ENCODE measurements at regions not wholly inside any gene's neighbourhood (a gene's known extent, or its start where the extent isn't known, plus 50 kb on each side); places are given as distances from the start of the nearest gene placed in this dataset.

- Histone ChIP-seq H3K27me3 (ENCODE audit: control insufficient read depth, insufficient read depth, low read length, poor library complexity, severe bottlenecking) (no peaks in the 10 kb centered on the region), H3K4me3 (ENCODE audit: low read length) (no peak overlapping the region), H3K4me1 (ENCODE audit: control insufficient read depth, insufficient read depth, low read length) (no peaks in the 10 kb centered on the region), H3K9ac (ENCODE audit: extremely low read depth, low read length, poor library complexity, severe bottlenecking) (no peak overlapping the region), H3K36me3 (ENCODE audit: control insufficient read depth, insufficient read depth, low read length) (no peaks in the 10 kb centered on the region), H3K27ac (ENCODE audit: low read depth, low read length) (no peak overlapping the region), H3K9me3 (ENCODE audit: control insufficient read depth, low read length) (no peaks in the 10 kb centered on the region)
- Mint-ChIP-seq H3K9me3 (no peaks in the 10 kb centered on the region), H3K27me3 (ENCODE audit: insufficient read depth) (no peaks in the 10 kb centered on the region), H3K36me3 (ENCODE audit: low read depth) (no peaks in the 10 kb centered on the region), H3K27ac (no peak overlapping the region), H3K4me1 (no peaks in the 10 kb centered on the region), H3K4me3 (no peak overlapping the region)
- no peak for DNase-seq
- no peak for TF ChIP-seq CTCF (conservative IDR thresholded peaks at IDR 0.05)
These were observed 656.0 kb upstream of the NDST4 start for GRCh38 chr4:115769396-115769795.

- 83% methylated on average over 1 of the region's 1 CpG; no CpG with 5 or more reads in 1 of the 2 experiments for WGBS, 2 experiments (ENCODE audit: insufficient coverage in 1 of 2, insufficient read length in 1 of 2)
- no peak overlapping the region for H3K27ac ChIP-seq (ENCODE audit: low read depth, low read length)
- no peak for TF ChIP-seq CTCF (conservative IDR thresholded peaks at IDR 0.05)
- no peak overlapping the region for H3K9ac ChIP-seq (ENCODE audit: extremely low read depth, low read length, poor library complexity, severe bottlenecking)
- H3K9me3 ChIP-seq (ENCODE audit: control insufficient read depth, low read length): no peaks in the 10 kb centered on the region
- H3K27me3 ChIP-seq (ENCODE audit: control insufficient read depth, insufficient read depth, low read length, poor library complexity, severe bottlenecking): no peaks in the 10 kb centered on the region
- no peak overlapping the region for H3K4me3 ChIP-seq (ENCODE audit: low read length)
- no peaks in the 10 kb centered on the region for H3K4me1 ChIP-seq (ENCODE audit: control insufficient read depth, insufficient read depth, low read length)
- Mint-ChIP-seq H3K4me3 (no peak overlapping the region), H3K36me3 (ENCODE audit: low read depth) (no peaks in the 10 kb centered on the region), H3K4me1 (no peaks in the 10 kb centered on the region), H3K27me3 (ENCODE audit: insufficient read depth) (no peaks in the 10 kb centered on the region), H3K27ac (no peak overlapping the region), H3K9me3 (no peaks in the 10 kb centered on the region)
- DNase-seq: no peak
- no peaks in the 10 kb centered on the region for H3K36me3 ChIP-seq (ENCODE audit: control insufficient read depth, insufficient read depth, low read length)
These were observed 649.6 kb upstream of the NDST4 start for GRCh38 chr4:115763051-115763450.

GRCh38 chr4:115759231-115759630 is 645.8 kb upstream of the NDST4 start:
- H3K4me1 ChIP-seq (ENCODE audit: control insufficient read depth, insufficient read depth, low read length): no peaks in the 10 kb centered on the region
- H3K27me3 ChIP-seq (ENCODE audit: control insufficient read depth, insufficient read depth, low read length, poor library complexity, severe bottlenecking): no peaks in the 10 kb centered on the region
- Mint-ChIP-seq H3K9me3 (peaks cover 5% of the 10 kb centered on the region), H3K27ac (no peak overlapping the region), H3K36me3 (ENCODE audit: low read depth) (no peaks in the 10 kb centered on the region), H3K27me3 (ENCODE audit: insufficient read depth) (no peaks in the 10 kb centered on the region), H3K4me1 (no peaks in the 10 kb centered on the region), H3K4me3 (no peak overlapping the region)
- H3K4me3 ChIP-seq (ENCODE audit: low read length): no peak overlapping the region
- no peak for DNase-seq
- H3K36me3 ChIP-seq (ENCODE audit: control insufficient read depth, insufficient read depth, low read length): no peaks in the 10 kb centered on the region
- no peak overlapping the region for H3K9ac ChIP-seq (ENCODE audit: extremely low read depth, low read length, poor library complexity, severe bottlenecking)
- no peak for TF ChIP-seq CTCF (conservative IDR thresholded peaks at IDR 0.05)
- no peak overlapping the region for H3K27ac ChIP-seq (ENCODE audit: low read depth, low read length)
- peaks cover 6% of the 10 kb centered on the region for H3K9me3 ChIP-seq (ENCODE audit: control insufficient read depth, low read length)
- WGBS, 2 experiments (ENCODE audit: insufficient coverage in 1 of 2, insufficient read length in 1 of 2): 99% methylated on average over 2 of the region's 2 CpGs; no CpG with 5 or more reads in 1 of the 2 experiments

Measured in endodermal cell (in vitro differentiated cells).